Posterior cingulate gyrus (tissue), 11 donors: ENCODE measurements at regions not wholly inside any gene's neighbourhood (a gene's known extent, or its start where the extent isn't known, plus 50 kb on each side); places are given as distances from the start of the nearest gene placed in this dataset.
"Not testable (repeated sequence)": the region's sequence is repeated elsewhere in the genome, so short reads cannot be mapped to it uniquely, and the experiment has no call there.

Source experiments
- DNase-seq, 10 donors: peaks; one replicate each; pipeline versions ENCODE4 v3.0.0 to v3.0.0-alpha.2; 2020 to 2021; ENCODE audit warnings: mixed read lengths in 3 of 10
- intact Hi-C: fragments of 100-400 bp; cut with DNase I; formaldehyde crosslinking; loops from one replicate; pipeline ENCODE4 v1.15.1; 2023

DNA sequence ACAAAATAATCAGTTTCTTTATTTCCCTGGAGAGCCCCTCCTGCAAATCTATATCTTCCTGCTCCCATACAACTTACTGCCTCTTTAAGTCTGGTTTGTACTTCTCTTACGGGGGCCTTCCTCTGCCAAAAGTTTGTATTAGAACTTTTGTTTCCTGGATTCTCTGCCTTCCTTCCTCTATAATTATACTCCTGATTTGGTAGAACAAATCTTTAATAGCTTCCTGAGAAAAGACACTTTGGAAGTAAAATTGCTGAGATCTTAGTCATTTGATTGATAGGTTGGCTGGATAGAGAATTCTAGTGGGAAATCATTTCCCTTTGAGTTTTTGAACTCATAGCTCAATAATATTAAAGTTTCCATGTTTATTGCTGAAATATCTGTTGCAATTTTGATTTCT is 499.2 kb downstream of the RAB38 start:
- no peak for DNase-seq
- intact Hi-C loops = no loop called here

DNA sequence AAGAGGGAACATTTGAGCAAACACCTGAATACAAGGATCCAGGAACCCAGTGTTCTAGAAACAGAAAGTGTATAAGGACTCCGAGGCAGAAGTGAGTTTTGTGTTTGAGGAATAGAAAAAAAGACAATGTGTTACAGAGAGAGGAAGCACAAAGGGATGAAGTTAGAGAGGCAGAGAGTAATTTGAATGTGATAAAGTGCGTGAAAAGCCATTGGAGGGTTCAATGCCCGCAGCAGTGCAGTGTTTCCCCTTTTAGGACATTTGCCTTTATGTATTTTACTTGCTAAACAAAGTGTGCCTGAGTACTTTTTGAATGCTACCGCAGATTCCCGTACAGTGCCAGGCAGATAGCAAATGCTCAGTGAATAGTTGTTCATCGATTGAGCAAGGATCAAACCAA is 508.5 kb downstream of the RAB38 start:
- no peak for DNase-seq
- intact Hi-C loops = no loop called here

GRCh38 chr11:87662287-87662686 is 513.0 kb downstream of the RAB38 start:
- intact Hi-C loops = no loop called here

DNA sequence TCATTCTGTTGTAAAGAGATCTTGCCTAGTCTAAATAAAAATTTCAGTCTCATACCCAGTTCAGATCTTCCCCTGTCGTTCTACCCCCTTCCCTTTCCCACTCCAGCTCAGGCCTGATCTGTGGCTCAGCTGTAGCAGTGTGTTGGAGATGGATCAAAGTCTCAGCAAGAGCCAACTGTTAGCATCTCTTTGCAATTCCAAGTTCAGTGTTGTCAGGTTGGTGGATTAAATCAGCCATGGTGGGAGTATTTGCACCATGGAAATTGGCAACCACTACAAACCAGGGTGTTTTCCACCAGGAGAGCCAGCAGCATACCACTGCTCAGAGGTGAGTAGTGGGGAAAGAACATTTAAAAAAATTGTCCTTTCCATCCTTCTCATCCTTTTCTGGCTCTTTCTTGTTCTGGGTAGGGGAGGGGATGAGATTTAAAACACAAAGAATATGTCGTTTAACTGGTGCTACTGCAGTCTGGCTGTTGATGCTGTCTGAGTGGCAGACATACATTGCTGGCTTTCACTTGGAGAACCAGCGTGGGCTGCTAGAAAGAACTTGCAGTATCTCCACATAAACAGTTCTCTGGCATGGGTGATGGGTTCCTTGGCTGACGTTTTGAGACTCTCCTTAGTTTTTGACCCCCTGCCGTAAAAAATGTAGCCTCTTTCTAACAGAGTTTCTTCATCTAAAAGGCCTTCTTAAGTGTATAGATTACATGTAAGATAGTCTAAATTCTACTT is 514.1 kb downstream of the RAB38 start:
- peak in 6 of 10 donors; percentile 19 to 80 (median 50) for DNase-seq
- intact Hi-C loops = no loop called here

More at GRCh38 chr11:87662287-87662686, 513.0 kb downstream of the RAB38 start:
- peak in 6 of 10 donors; percentile 16 to 80 (median 41) for DNase-seq

DNA sequence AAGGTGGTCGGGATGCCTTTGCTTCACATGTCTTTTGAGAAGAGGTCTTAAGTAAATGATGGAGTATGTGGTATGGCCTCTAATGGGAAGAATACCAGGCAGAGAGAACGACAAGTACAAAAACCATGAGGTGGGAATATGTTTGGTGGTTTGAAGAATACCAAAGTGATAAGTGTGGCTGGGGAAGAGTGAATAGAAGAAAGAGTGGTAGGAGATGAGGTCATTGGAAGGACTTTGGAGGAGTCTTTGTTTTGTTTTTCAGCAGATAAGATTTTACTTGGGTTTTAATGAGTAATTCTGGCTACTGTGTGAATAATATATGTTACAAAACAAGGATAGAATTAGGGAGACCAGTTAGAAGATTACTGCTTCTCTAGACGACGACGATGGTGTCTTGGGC is 515.4 kb downstream of the RAB38 start:
- DNase-seq = no peak
- intact Hi-C loops = no loop called here

- intact Hi-C loops = no loop called here
- DNase-seq = no peak
Observed at GRCh38 chr11:87645626-87646025, 529.6 kb downstream of the RAB38 start.

DNA sequence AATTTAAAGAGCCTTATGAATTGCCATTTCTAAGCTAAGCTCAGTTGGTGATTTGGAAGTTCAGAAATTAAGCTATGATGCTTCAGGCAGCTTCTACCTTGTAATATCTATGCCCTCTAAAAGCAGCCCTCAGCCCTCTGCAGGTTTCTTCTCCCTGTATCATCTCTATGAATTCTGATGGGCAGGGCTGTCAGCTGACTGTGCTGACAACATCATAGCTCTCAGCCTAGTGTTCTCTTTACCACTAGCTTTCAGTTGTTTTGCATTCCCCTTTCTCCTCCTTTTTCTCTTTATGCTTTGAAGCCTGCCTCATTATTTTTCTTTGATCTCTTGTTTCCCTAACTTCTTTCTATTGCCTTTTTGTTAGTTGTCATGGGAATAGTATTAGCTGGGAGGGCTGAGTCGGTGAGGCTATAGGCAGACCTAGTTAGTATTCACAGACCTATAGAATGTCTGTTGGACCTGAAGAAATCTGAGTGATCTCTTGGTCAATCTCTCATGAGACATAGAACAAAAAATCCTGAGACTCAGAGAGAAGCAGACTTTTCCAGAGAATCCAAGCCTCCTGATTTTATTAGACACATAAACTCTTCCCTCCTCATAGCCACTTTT is 535.4 kb downstream of the RAB38 start:
- intact Hi-C loops = no loop called here

GRCh38 chr11:87635001-87635400 is 540.2 kb downstream of the RAB38 start:
- no peak for DNase-seq
- intact Hi-C loops = no loop called here

More for the DNA sequence above, 535.4 kb downstream of the RAB38 start:
- DNase-seq = no peak

DNA sequence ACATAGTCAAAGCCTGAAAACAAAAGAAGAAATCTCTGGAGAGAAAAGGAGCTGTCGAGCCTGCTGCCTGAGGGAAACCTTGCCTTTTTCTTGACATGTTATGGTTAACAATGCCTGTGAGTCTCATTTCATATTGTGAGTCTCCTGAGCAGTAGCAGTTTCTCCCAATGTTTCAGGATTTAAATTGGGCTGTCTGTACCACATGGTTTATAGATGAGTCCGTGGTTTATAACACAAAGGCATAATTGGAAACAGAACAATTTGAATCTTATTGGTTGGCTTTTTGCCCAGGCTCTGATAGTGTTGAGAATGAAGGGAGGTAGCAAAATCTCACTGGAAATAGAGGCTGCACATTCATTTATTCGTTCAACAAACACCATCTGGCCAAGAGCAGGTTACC is 540.9 kb downstream of the RAB38 start:
- DNase-seq = no peak
- intact Hi-C loops = no loop called here

DNA sequence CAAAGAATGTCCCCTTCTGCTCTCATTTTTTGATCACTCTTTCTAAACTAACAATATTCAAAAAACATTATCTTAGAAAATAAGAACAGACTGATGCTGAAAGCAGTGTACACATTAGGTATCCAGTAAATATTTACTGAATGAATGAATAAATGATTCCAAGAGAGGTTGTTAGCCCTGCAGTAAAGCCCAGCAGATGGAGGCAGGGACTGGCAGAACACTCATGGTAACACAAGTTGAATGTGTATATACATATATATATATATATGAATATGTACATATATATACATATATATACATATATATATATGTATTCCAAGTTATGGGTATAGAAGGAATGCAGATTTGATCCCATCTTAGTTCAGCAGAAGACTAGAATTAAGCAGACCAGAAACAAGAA is 546.3 kb downstream of the RAB38 start:
- intact Hi-C loops = no loop called here
- DNase-seq = no peak

GRCh38 chr11:87628026-87628580 is 547.1 kb downstream of the RAB38 start:
- DNase-seq = peak in 6 of 10 donors; percentile 11 to 86 (median 28)
- intact Hi-C loops = no loop called here

GRCh38 chr11:87623531-87624365 is 551.5 kb downstream of the RAB38 start:
- intact Hi-C loops, DNase-seq: not testable (repeated sequence)

DNA sequence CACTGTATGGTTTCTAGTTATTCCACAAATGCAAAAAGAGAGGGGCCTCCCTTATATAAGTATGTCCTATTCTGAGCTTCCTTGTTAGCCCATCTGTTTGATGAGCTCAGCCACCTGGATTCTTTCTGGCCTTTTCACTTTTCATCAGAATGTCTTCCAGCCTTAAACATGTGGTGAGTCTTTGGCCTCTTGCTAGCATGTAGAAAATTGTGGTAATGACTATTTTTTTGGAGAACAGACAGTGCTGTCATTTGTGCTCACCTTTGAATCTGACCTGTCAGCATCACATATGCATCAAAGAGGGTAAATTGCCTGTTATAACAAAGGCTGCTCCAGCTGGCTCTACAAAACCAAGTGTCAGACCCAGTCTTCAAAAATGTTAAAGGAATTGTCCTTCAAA is 558.7 kb downstream of the RAB38 start:
- no peak for DNase-seq
- intact Hi-C loops = no loop called here

GRCh38 chr11:87604350-87604749 is 566.6 kb downstream of the TMEM135 start:
- intact Hi-C loops = no loop called here
- DNase-seq = no peak

DNA sequence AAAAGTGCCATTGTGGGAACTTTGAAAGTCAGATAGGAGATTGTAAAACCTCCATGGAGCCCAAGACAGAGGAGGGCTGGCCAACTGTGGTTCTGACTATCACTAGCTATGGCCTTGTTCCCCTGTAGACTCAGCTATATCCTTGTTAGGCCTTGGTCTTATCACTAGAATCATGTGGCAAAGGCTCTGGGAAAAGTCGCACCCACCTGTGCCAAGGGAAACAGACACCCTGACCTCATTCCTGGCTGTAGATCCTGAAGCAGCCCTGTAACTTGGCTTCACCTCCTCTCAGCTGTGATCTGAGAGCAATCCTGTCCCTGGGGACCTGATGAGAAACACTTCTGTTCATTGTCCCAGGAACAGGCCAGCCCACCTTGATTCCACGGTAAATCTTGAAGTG is 566.2 kb downstream of the TMEM135 start:
- peak in 1 of 10 donors; percentile 24 for DNase-seq
- intact Hi-C loops = no loop called here

- intact Hi-C loops = no loop called here
- DNase-seq = no peak
Observed at GRCh38 chr11:87602776-87603175, 565.0 kb downstream of the TMEM135 start.

DNA sequence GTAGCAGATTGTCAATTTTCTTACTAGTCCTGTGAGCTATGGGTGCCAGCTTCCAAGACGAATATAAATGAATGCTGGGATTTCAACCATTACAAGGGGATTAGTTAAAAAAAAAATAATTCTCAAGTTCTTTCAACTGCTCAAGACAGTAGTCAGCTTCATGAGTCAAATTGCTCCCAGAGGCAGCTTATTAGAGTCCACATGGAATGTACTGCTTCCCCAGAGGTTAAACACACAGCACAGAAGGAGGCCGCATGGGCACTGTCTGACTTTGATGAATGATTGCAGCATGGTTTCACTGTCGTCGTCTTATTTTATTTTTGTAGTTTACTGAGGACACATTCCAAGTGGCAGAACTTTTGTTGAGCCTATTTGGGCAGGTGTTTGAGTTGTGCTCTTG is 563.2 kb downstream of the TMEM135 start:
- intact Hi-C loops = no loop called here
- no peak for DNase-seq

DNA sequence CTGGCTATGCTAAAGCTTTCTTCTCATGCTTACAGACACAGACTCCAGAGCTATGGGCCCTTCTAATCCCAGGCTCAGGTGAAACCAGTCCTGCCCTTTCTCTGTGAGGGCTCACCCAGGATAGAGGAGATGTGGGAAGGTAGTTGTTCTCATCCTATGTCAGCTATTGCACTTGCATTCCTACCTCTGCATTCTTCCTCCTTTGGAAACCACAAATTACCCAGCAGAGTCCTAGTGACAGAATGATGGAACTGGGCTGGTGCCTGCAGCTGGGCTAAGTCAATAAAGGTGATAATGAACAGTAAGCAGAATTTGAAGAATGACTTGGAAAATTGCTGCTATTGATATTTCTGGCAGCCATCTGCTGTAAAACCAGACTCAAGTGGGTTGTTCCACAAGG is 560.0 kb downstream of the TMEM135 start:
- intact Hi-C loops = no loop called here

GRCh38 chr11:87596176-87596575 is 558.4 kb downstream of the TMEM135 start:
- intact Hi-C loops = no loop called here
- DNase-seq = no peak

More for the DNA sequence above, 560.0 kb downstream of the TMEM135 start:
- no peak for DNase-seq

- DNase-seq = peak in 2 of 10 donors; percentile 44 to 60
- intact Hi-C loops = no loop called here
Observed at GRCh38 chr11:87589082-87589481, 551.3 kb downstream of the TMEM135 start.

GRCh38 chr11:87585613-87586012 is 547.9 kb downstream of the TMEM135 start:
- DNase-seq, intact Hi-C loops: not testable (repeated sequence)
